D341Med (cell line): ENCODE measurements at regions not wholly inside any gene's neighbourhood (a gene's known extent, or its start where the extent isn't known, plus 50 kb on each side); places are given as distances from the start of the nearest gene placed in this dataset.
"Not testable (repeated sequence)": the region's sequence is repeated elsewhere in the genome, so short reads cannot be mapped to it uniquely, and the experiment has no call there.

Source experiments
- DNase-seq: peaks from one replicate; pipeline ENCODE4 v3.0.0; 2012; ENCODE audit warnings: low spot score

GRCh38 chr3:24687671-24688070, 193.0 kb upstream of the THRB start:
- no peak for DNase-seq

GRCh38 chr3:24688446-24689148, 193.9 kb upstream of the THRB start:
- no peak for DNase-seq

- DNase-seq = no peak
Measured at GRCh38 chr3:24689353-24689752, 194.7 kb upstream of the THRB start.

- DNase-seq = no peak
Measured at GRCh38 chr3:24690777-24691176, 196.1 kb upstream of the THRB start.

GRCh38 chr3:24699078-24699477, 204.4 kb upstream of the THRB start:
- not testable (repeated sequence) for DNase-seq

- DNase-seq = no peak
Measured at GRCh38 chr3:24704496-24704895, 209.8 kb upstream of the THRB start.

- DNase-seq = no peak
Measured at GRCh38 chr3:24707936-24708335, 213.3 kb upstream of the THRB start.

GRCh38 chr3:24709956-24710355, 215.3 kb upstream of the THRB start:
- DNase-seq = no peak

GRCh38 chr3:24713516-24713915, 218.9 kb upstream of the THRB start:
- no peak for DNase-seq

- no peak for DNase-seq
Measured at GRCh38 chr3:24714436-24714835, 219.8 kb upstream of the THRB start.

GRCh38 chr3:24715171-24715792, 220.6 kb upstream of the THRB start:
- DNase-seq = no peak

- no peak for DNase-seq
Measured at GRCh38 chr3:24722087-24722486, 227.4 kb upstream of the THRB start.

GRCh38 chr3:24725514-24726255, 231.0 kb upstream of the THRB start:
- DNase-seq = no peak

- DNase-seq = no peak
Measured at GRCh38 chr3:24726423-24726822, 231.8 kb upstream of the THRB start.

- no peak for DNase-seq
Measured at GRCh38 chr3:24730173-24730572, 235.5 kb upstream of the THRB start.

- no peak for DNase-seq
Measured at GRCh38 chr3:24734019-24734418, 239.4 kb upstream of the THRB start.

GRCh38 chr3:24736701-24737100, 242.1 kb upstream of the THRB start:
- DNase-seq = no peak

GRCh38 chr3:24740326-24740725, 245.7 kb upstream of the THRB start:
- no peak for DNase-seq

GRCh38 chr3:24741506-24741905, 246.9 kb upstream of the THRB start:
- DNase-seq = no peak

- no peak for DNase-seq
Measured at GRCh38 chr3:24748520-24748919, 253.9 kb upstream of the THRB start.

- no peak for DNase-seq
Measured at GRCh38 chr3:24751020-24751419, 256.4 kb upstream of the THRB start.

GRCh38 chr3:24756101-24756888, 261.6 kb upstream of the THRB start:
- no peak for DNase-seq

- DNase-seq = no peak
Measured at GRCh38 chr3:24763393-24763792, 268.7 kb upstream of the THRB start.
